ENCODE measurements at regions not wholly inside any gene's neighbourhood (a gene's known extent, or its start where the extent isn't known, plus 50 kb on each side); places are given as distances from the start of the nearest gene placed in this dataset.

GRCh38 chr12:130109062-130109945, 53.0 kb upstream of the FZD10 start:
- Histone ChIP-seq H3K27me3 (no peaks in the 10 kb centered on the region; the same call in 1 of the 2 replicates), H3K4me3 (no peak overlapping the region), H3K36me3 (no peaks in the 10 kb centered on the region), H3K9me3 (no peaks in the 10 kb centered on the region)
- DNase-seq = no peak

- Histone ChIP-seq H3K27me3 (no peaks in the 10 kb centered on the region), H3K9me3 (no peaks in the 10 kb centered on the region), H3K36me3 (no peaks in the 10 kb centered on the region), H3K4me3 (no peak overlapping the region)
- no peak for DNase-seq
Observed at GRCh38 chr12:130110914-130111313, 51.4 kb upstream of the FZD10 start.

- no peaks in the 10 kb centered on the region for H3K27me3 ChIP-seq
- no peaks in the 10 kb centered on the region for H3K9me3 ChIP-seq
- H3K4me3 ChIP-seq = no peak overlapping the region
- H3K36me3 ChIP-seq = no peaks in the 10 kb centered on the region
- no peak for DNase-seq
Observed at GRCh38 chr12:130111965-130112496, 50.2 kb upstream of the FZD10 start.

Data from MG63 (cell line).